NCI-H1417 (cell line): ENCODE measurements at regions not wholly inside any gene's neighbourhood (a gene's known extent, or its start where the extent isn't known, plus 50 kb on each side); places are given as distances from the start of the nearest gene placed in this dataset.
"Not testable (repeated sequence)": the region's sequence is repeated elsewhere in the genome, so short reads cannot be mapped to it uniquely, and the experiment has no call there.

Source experiments
- DNase-seq, 3 experiments: peaks; one replicate each; lab custom pipeline; 2025; lab: John Stamatoyannopoulos, UW

- DNase-seq = no peak
Measured at GRCh38 chr15:24848050-24848449, 106.7 kb upstream of the SNRPN start.

- DNase-seq = no peak
Measured at GRCh38 chr15:24856397-24857390, 98.1 kb upstream of the SNRPN start.

- no peak for DNase-seq
Measured at GRCh38 chr15:24857763-24858162, 97.0 kb upstream of the SNRPN start.

GRCh38 chr15:24858183-24858582 is 96.6 kb upstream of the SNRPN start:
- DNase-seq = not testable (repeated sequence)

- no peak for DNase-seq
Measured at GRCh38 chr15:24858737-24859601, 95.8 kb upstream of the SNRPN start.

- no peak for DNase-seq
Measured at GRCh38 chr15:24861014-24861690, 93.6 kb upstream of the SNRPN start.

GRCh38 chr15:24862726-24863521 is 91.9 kb upstream of the SNRPN start:
- DNase-seq = no peak

- DNase-seq = no peak
Measured at GRCh38 chr15:24865303-24865702, 89.5 kb upstream of the SNRPN start.

GRCh38 chr15:24877174-24877573 is 77.6 kb upstream of the SNRPN start:
- DNase-seq = no peak

- no peak for DNase-seq
Measured at GRCh38 chr15:24878153-24878552, 76.6 kb upstream of the SNRPN start.

GRCh38 chr15:24879492-24879891 is 75.3 kb upstream of the SNRPN start:
- no peak for DNase-seq

GRCh38 chr15:24880663-24881062 is 74.1 kb upstream of the SNRPN start:
- no peak for DNase-seq

- no peak for DNase-seq
Measured at GRCh38 chr15:24886538-24886937, 68.2 kb upstream of the SNRPN start.

GRCh38 chr15:24898715-24899272 is 56.0 kb upstream of the SNRPN start:
- peak in 1 of 3 experiments; percentile 16 for DNase-seq

- DNase-seq = no peak
Measured at GRCh38 chr15:24899367-24899766, 55.4 kb upstream of the SNRPN start.

GRCh38 chr15:24899795-24900194 is 55.0 kb upstream of the SNRPN start:
- DNase-seq = no peak

- DNase-seq = no peak
Measured at GRCh38 chr15:24901409-24901808, 53.4 kb upstream of the SNRPN start.
